Stimulated activated CD4-positive, alpha-beta T cell treated with anti-CD3 and anti-CD28 coated beads, Interleukin-4, amount 100 ng/mL, for 24 hours (primary cell): ENCODE measurements at regions not wholly inside any gene's neighbourhood (a gene's known extent, or its start where the extent isn't known, plus 50 kb on each side); places are given as distances from the start of the nearest gene placed in this dataset.

Experiments
- DNase-seq: peaks from one replicate; pipeline ENCODE4 v3.0.0-alpha.2; 2020

DNA sequence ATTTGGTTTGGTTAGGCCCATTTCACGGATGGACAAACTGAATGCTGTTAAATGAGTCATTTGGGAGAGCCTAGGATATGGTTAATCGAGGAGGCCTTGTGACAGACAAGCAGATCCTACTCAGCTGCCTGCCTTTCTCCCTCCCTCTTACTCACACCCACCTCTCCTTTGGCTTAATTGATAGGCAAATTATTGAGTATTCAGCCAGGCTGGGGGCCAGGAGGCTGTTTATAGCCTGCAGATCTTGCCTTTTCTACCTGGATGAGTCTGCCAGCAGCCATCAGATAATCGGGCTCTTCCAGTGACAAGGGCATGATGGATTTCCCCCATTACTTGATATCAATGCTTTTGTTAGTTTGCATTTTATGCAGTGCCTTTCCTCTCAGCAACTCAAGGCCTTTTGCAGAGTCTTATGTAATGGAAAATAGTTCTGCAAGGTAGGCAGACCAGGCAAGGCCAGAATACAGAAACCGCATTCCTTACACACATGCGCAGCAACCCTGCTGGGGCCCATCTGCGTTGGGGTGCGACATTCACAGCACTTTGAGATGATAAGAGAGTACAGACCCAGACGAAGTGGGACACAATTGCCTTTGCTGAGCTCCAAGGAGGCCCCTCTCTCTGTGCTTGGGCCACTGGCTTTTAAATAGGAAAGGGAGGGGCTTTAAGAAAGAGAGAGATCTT lies 96.2 kb upstream of the ATP6AP2 start:
- no peak for DNase-seq

DNA sequence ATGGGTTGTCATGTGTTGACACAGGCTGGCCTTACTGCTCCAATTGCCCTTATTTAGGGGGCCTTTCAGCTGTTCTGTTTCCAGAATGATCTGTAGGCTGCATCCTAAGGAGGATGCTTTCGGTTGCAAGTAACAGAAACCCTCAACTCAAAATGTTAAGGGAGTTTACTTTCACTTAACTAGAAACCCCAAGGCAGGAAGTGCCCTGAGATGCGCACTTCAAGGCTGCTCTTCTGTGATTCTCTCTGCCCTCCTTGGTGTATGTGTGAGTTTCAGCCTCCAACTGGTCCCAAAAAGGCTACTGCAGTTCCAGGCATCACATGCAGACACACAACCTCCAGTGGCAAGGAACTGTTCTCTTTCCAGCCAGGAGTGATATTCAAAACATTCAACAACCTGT lies 97.3 kb upstream of the ATP6AP2 start:
- no peak for DNase-seq

DNA sequence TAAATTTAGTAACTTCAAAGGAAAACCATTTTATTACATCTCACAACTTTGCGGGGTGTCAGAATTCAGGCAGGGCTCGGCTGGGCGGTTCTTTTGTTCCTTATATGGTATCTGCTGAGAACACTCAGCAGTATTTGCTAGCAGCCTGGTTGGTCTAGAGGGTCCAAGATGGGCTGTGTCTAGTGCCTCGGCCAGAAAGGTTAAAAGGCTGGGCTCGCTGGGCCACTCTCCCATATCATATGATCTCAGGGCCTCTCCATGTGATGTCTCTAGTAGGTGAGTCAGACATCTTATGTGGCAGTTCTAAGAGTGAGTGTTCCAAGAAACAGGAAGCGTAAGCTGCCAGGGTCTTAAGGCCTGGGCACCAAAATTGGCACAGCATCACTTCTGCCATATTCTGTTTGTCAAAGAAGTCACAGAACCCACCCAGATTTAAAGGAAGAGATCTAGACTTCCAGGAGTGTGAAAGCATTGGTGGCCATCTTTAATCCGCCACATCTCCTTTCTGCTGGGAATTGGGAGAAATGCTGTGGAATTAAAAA lies 100.9 kb upstream of the ATP6AP2 start:
- no peak for DNase-seq

DNA sequence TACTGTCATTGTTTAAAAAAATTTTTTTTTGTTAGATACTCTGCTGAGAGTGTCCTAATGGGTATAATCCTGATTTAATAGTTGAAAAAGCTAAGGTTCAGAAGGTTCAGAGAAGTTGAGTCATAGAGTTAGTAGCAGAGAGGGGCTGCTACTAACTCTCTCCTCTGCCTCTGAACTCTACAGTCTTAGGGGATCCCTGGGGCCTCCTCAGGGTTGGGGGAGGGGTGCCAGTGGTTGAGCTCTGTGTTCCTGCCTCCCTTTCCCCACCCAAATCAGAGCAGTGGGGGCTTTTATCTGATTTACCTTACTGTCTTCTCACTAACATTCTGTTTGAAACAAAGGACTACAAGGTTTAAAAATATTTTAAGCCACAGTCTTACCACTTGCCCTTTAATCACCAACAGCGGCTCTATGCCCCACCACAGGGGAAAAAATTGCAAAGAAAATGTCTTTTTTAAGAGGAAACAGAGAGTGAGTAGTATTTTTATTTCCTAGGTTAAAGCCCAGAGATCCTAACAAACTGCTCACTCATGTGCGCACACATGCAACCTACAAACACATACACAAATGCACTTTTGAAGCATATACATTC lies 102.2 kb upstream of the ATP6AP2 start:
- DNase-seq: no peak

GRCh38 chrX:40476958-40477357 lies 103.8 kb upstream of the ATP6AP2 start:
- DNase-seq: no peak

DNA sequence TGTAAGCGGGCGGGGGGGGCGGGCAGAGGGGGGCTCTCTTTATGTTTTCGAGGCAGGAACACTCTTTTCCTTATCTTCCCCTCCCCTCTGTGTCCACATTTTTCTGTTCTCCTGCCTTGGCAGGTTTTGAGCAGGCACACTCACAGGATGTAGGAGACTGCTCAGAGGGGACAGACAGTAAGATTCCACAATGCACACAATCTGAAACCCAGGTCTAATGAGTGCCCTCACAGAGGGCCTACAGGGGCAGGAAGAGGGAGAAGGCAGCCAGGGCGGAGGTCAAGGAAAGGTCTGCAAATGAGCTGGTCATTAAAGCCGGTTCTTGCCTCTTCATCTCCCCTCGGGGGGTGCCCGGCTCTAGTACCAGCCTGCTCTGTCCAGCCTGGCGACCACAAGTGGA lies 106.1 kb upstream of the ATP6AP2 start:
- no peak for DNase-seq

- DNase-seq: no peak
Observed at GRCh38 chrX:40474205-40474626, 106.6 kb upstream of the ATP6AP2 start.

GRCh38 chrX:40473460-40474204 lies 107.1 kb upstream of the ATP6AP2 start:
- DNase-seq: no peak

DNA sequence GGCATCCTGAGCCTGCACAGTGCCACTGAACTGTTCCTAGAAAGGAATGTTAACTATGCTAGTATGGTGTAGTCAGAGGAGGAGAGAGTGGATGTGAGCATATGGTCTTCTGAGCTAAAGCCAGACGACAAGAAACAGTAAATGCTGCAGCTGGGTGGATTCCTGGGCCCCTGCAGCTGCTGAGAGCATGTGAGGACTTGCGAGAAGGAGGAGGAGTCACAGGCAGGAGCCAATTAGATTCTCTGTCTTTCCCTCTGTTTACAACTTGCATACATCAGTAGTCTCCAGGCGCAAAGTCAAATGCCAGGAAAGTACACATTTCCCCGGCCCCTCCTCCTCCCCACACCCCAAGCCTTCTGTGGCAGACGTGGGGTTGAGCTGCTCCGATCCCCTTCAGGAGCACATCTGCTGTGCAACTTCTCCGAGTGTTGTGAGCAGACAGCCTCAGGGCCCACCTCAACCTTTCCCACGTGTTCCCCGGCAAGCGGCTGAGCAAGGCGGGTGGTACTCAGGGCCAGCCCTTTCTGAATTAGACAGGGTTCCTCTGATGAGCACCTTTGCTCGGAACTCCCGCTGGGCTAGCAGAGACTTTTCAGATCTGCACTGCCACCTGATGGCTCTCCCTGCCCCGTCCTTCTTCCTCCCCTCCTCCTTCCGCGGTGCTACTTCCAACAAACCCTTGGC lies 108.7 kb upstream of the ATP6AP2 start:
- DNase-seq: peak; percentile 8

DNA sequence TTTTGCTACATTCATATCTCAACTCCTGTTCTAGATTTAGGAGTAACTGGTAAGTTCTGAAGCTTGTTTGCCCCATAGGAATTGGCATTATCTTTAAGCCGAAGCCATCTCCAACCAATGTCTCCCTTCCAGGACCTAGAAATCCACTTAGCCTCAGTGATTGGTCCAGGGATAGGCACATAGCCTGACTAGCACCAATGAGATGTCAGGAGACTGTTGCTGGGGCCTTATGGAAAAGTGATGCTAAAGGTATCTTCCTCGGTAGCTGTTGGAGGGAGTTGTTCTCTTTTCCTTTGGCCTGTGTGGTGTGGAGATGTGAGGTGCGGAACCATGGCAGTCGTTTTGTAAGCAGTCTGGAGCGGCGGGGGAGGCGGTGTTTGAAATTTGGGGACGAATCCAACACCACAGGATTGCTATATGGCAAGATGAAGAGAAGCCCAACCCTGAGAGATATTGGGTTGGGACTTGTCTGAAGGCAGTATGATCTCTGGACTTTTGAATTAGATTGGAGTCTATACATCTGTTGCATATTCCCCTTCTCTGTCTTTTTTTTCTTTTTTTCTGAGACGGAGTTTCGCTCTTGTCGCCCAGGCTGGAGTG lies 109.8 kb upstream of the ATP6AP2 start:
- DNase-seq: no peak

DNA sequence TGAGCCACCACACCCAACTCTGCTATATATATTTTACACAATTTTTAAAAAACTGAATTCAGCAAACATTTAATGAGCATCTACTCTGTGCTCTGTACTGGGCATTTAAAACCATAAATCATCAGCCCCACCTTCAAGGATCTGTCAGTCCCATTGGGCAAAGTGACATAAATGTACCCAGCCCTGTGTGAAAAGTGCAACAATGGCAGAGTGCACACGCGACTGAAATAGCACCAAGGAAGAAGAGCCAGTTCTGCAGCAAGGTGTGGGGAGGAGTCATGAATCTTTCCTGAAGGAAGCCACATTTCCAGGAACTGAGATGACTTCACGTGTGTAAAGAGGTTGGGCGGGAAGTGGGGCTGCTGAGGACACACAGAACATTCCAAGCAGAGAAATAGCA lies 111.5 kb upstream of the ATP6AP2 start:
- DNase-seq: no peak

GRCh38 chrX:40468033-40468846 lies 112.5 kb upstream of the ATP6AP2 start:
- DNase-seq: peak; percentile 32

DNA sequence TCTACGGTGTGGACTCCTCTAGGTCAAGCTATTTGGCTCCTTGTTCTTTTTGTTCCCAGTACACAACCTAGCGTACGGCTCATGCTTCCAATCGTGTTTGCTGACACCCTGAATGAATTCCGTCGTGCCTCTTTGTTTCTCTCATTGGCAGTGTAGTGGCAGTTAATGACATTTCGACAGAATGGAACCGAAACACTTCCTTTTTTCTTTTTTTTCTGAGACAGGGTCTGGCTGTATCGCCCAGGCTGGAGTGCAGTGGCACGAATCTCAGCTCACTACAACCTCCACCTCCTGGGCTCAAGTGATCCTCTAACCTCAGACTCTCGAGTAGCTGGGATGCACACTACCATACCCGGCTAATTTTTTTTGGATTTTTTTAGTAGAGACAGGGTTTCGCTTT lies 113.3 kb upstream of the ATP6AP2 start:
- DNase-seq: no peak

DNA sequence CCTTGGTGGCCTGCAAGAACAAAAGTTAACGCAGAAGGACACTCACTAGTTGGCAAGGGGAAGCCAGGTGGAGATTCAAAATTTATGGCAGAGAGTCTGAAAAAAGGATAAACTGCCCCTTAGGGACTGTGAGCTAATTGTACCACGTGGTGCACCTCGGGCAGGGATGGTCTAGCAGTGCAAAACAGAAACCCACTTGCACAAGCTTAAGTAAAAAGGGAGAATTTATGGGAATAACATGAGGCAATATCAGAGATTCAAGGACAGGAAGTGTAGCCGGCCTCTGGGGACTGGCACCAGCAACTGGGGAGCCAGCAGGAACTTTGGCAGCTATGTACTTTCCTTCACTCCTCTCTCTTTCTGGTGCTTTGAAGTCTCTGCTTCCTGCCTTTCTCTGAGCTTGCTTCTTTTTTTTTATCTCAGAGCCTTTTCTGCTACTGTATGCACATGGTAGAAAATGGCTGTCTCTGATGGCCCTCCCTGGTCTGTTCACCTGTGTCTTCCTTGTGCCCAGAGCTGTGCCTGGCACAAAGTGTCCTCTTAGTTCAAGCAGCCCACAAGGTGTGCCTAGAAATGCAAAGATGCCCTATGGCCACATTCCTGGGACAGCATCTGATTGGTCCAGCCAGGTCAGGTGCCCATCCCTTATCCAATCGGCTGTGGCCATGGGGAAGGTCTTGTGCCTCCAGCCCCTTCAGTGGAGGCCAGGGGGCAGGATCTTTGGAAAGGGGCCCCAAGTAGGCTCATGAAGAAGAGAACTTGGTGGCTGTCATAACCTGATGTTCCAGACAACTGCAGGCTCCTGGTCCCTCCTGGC lies 114.8 kb upstream of the ATP6AP2 start:
- DNase-seq: no peak

DNA sequence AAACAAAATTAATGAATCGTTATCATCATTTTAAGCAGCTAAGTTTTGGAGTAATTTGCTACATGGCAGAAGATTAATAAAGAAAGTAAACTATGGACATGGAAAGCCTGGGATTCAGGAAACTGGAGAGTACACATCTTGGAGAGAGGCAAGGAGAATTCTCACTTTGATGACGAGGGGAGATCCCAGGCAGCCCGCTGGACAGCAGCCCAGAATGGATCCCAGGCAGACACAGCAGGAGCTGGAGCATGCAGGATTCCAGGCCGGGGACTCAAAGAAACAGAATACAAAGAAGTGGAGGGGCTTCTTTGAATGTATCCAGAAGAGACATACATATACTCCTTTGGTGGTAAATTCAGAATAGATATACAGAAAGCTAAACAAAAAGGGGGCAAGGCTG lies 118.0 kb upstream of the ATP6AP2 start:
- no peak for DNase-seq

- no peak for DNase-seq
Observed at GRCh38 chrX:40460926-40461325, 119.8 kb upstream of the ATP6AP2 start.

GRCh38 chrX:40459571-40460158 lies 121.1 kb upstream of the ATP6AP2 start:
- DNase-seq: no peak

GRCh38 chrX:40457406-40457805 lies 123.4 kb upstream of the ATP6AP2 start:
- no peak for DNase-seq

DNA sequence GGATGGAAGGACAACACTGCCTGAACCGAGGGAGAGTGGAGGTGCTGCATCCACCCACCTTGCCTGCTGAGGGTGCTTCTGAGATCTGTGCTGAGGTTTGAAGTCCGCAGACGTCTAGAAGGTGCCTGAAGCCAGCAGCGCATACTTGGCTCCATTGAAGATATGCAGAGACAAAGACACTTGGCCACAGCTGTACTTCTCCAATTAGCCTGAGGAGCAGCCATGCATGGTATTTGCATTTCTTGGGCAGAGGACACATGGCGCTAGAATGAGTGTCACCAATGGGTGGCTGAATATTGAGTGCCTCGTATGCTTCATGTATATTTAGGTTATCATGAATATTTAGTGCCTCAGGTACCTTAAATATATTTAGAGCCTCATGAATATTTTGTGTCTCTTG lies 128.7 kb upstream of the ATP6AP2 start:
- no peak for DNase-seq

GRCh38 chrX:40449956-40450706 lies 130.6 kb upstream of the ATP6AP2 start:
- DNase-seq: no peak
